ENCODE measurements at regions not wholly inside any gene's neighbourhood (a gene's known extent, or its start where the extent isn't known, plus 50 kb on each side); places are given as distances from the start of the nearest gene placed in this dataset.

DNA sequence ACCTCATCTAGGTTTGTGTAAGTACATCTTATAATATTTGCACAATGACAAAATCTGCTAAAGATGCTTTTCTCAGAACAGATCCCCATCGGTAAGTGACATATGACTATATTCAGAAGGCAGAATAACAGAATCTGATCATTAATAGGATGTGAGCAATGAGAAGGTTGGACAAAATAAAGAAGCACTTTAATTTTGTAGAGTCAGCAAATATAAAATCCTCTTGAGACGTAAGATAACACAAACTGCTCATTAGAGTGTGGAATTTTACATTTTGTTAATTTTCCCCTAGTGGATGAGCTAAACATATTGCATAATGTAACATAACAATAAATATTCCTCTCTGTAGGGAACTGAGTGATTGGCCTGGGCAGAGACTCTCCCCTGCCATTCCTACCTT, 658.4 kb upstream of the ZP4 start:
- no peak for DNase-seq (ENCODE audit: low spot score)

GRCh38 chr1:238546118-238546517, 655.4 kb upstream of the ZP4 start:
- no peak for DNase-seq (ENCODE audit: low spot score)

DNA sequence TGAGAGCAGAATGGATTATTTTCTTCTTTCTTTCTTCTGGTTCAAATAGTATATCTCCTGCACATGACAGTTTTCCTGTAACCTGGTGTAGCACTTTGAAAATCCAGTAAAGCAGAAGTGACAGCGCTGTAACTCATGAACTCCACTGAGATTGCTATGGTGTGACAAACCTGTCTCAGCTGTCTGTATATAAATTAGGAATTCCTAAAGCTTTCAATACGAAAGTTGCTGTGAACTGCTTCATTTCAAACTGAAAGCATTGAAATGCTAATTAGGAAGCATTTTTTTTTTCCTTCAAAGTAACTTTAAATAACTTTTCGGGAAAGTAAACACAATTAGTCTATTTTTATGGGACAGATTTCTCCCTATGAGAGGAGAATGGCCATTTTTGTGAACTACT, 646.9 kb upstream of the ZP4 start:
- DNase-seq (ENCODE audit: low spot score) = no peak

GRCh38 chr1:238530209-238530851, 639.6 kb upstream of the ZP4 start:
- DNase-seq (ENCODE audit: low spot score) = no peak

DNA sequence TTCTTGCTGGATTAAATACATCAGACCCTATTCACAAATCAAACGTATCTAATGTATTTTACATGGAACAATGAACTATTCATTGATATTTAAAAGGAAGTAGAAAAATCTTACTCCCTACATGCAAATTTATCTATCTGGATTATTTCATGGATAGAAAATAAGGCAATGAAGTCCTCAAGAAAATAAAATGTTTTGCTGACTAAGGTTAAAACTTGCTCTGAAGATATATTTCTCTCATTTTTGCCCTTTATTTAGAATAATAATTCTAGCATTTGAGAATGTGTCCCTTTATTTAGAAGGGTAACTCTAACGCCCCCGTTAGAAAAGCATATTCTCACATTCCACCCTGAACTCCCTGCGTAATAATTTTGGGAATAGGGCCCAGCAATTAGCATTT, 627.0 kb upstream of the ZP4 start:
- DNase-seq (ENCODE audit: low spot score) = no peak

GRCh38 chr1:238501290-238501689, 610.6 kb upstream of the ZP4 start:
- DNase-seq (ENCODE audit: low spot score) = no peak

DNA sequence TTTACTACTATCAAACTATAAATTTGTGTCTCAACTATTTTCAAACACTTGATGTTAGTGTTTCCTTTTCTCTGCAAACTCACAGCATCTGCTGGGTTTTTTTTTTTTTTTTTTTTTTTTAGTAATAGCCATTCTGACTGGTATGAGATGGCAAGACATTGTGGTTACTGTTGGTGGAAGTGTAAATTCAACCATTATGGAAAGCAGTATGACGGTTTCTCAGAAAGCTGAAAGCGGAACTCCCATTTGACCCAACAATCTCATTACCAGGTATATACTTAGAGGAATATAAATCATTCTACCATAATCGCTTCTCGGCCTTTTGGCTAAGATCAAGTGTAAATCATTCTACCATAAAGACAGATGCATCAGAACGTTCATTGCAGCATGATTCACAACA, 608.3 kb upstream of the ZP4 start:
- DNase-seq (ENCODE audit: low spot score) = no peak

- DNase-seq (ENCODE audit: low spot score) = no peak
Observed at GRCh38 chr1:238492271-238492670, 601.5 kb upstream of the ZP4 start.

GRCh38 chr1:238491265-238491664, 600.5 kb upstream of the ZP4 start:
- DNase-seq (ENCODE audit: low spot score) = no peak

DNA sequence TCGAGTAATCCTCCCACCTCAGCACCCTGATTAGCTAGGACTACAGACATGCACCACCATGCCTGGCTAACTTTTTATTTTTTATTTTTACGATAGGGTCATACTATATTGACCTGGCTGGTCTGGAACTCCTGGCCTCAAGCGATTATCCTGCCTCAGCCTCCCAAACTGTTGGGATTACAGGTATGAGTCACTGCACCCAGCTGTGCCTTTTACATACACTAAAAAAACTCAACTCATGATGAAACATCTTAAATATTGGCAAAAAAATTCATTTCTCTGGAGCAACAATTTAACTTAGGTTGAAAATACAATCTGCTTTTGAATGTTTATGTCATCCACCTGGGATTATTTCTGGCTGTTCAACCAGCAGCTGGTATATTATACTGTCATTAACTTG, 598.3 kb upstream of the ZP4 start:
- DNase-seq (ENCODE audit: low spot score) = no peak

DNA sequence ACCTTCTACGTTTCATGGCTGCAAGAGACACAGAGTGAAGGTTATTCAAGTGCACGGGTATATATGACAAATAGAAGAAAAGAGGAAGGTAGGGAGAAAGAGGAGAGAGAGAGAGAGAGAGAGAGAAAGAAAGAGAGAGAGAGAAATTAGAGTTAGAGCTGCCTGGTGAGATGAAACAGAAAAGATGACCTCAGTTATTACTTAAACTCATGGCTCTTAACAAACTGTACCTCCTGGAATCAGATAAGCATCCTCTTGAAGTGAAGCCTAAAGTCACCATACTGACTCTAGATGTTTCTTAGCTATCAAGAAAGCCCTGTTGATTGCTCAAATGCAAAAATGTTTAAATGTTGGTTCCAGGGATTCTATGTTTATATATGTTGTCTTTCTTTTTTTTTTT, 597.7 kb upstream of the ZP4 start:
- DNase-seq (ENCODE audit: low spot score) = peak; percentile 27

DNA sequence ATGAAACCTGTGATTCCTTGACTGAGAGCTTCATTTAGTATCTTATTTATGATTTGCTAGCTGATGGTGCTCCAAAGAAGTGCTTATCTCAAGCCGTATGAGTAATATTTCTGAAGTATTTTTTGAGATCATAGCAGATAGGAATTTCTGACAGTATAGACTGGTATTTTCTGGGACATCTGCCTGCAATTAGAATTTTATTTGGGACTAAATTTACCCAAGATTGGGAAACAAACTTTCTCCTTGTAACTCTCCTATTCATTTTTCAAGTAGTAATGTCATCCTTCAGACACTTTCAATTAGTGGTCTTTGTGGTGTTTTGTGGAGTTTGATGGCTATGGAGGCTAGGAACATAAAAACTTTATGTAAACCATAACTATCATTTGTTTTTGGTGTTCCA, 597.2 kb upstream of the ZP4 start:
- no peak for DNase-seq (ENCODE audit: low spot score)

DNA sequence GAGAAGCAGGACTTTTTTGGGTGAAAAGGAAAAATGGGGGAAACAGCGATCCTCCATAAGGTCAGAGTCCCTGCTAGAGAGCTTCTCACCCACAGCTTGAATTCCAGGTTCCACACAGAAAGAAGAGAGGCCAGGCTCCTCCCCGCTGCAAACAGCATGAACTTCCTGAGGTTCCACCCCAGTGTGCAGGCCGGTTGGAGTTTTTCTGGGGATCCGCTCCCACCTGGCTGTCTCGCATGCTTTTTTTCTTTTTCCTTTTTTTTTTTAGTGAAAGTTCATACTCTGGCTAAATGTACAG, 595.1 kb upstream of the ZP4 start:
- peak; percentile 58 for DNase-seq (ENCODE audit: low spot score)

DNA sequence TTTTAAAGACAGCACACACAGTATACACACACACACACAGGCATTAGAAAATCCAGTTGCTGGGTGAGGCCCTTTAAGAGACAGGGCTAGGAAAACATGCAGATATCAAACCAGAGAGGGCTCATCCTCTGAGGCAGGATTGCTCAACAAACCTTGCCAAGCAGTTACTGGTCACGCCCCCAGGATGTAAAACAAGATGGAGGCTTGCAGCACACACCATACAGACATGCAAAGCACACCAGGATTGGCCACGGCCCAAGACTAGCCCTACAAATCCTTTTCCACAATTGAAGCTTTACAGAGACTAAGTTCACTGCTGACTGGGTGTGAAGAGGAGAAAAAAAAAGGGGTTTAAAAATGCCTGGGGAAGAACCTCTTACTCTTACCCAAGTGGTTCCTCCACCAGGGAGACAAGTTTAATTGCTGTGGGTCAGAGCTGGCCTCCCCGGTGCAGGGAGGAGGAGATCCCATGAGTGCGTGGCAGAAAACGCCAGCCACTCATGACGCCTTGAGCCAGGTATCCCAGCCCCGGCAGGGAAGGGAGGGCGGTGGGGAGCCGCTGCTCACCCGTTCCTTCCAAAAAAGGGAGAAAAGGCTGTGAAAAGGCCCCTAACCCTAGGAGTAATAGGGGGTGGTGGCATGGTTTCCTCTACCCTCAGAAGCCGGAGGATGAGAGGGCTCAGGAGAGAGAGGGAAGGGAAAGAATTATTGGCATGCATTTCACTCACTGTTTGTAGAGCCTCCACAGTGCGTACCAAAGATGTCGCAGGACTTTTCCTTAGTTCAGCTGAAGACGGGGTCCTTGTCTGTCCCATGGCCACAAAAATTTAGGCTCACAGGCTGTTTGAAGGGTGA, 594.6 kb upstream of the ZP4 start:
- peak; percentile 79 for DNase-seq (ENCODE audit: low spot score)

DNA sequence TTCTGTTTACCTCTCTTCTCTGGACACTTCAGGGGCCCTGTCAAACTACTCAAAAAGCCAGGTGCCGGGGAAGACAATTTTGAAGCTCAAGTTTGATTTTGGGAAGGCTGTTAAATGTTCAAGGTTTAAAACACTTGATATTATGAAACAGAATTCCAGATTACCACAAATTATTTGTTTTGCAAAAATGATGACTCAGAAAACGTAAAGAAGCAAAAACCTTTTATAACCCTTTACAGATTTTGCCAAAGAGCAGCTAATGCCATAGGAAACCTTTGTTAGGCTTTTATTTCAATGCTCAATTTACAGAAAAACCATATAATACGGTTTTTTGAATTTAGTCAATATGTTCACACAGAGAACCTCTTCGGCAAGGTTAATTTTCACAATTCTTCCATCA, 593.4 kb upstream of the ZP4 start:
- no peak for DNase-seq (ENCODE audit: low spot score)

DNA sequence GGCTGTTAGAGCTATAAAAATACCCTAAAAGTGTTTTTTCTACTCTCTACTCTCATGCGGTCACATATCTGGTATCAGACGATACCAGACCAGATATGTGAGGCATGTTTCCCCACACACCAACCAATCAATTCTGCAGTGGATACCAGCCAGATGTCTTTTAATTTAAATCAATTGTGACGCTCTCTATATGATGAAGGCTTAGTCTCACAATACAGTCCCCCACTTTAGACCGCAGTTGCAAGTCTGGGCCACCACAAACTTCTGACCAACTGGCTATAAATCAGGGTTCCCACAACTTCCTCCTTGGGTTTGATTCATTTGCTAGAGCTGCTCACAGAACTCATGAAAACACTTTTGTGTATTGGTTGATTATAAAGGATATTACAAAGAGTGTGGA, 586.1 kb upstream of the ZP4 start:
- DNase-seq (ENCODE audit: low spot score) = no peak

- no peak for DNase-seq (ENCODE audit: low spot score)
Observed at GRCh38 chr1:238475712-238476111, 585.0 kb upstream of the ZP4 start.

DNA sequence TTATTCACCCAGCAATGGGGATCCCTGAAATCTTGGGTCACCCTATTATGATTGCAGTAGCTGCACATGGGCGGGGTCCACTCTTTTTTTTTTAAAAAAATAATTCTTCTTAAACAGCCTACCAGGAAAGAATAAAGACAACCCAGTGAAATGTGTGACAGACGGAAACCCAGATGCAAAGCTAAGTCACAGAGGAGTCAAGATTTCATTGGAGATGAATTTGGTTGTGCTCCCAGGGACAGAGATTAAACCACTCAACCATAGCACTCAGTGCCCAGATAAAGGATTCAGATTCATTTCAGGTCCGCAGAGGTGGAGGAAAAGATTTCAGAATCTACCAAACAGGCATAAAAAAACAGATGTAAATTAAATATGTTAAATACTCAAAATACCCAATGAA, 583.5 kb upstream of the ZP4 start:
- no peak for DNase-seq (ENCODE audit: low spot score)

DNA sequence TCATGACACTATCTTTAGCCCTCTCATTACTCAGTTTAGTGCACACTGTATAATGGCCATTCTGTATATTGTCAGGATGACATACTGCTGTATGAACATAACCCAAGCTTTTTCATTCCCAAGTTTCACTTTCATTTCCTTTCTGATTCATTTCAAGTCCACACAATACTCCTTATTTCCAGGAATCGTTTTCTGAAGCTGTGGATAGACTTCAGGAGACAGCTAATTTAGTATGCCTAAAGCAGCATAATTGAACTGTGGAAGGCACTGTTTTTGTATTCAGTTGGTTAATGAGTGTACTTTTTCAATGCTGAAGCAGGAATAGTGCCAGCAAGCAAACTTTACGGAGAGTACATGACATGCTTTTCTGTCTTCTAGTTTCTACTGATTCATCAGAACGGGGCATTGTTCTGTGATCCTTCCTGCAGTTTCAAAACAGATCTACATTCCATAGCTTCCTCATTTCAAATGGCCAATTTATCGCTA, 578.5 kb upstream of the ZP4 start:
- DNase-seq (ENCODE audit: low spot score) = peak; percentile 77

GRCh38 chr1:238468068-238468467, 577.3 kb upstream of the ZP4 start:
- no peak for DNase-seq (ENCODE audit: low spot score)

DNA sequence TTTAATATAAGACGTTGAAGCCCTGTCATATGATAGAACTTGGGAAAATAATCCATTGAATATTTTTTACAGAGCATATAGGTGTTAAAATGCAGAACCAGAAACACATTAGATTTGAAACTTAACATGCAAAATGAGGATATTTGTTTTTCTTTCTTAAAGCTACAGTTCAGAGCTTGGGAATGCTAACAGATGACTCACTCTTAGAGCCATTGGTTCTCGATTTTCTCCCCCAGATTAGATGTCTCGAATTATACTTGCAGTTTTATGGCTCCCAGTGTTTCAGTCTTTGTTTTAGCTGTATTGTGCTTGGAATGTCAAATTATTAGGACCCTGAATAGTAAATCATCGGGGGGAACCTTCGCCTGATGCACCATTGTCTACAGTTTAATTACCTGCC, 575.7 kb upstream of the ZP4 start:
- DNase-seq (ENCODE audit: low spot score) = no peak

DNA sequence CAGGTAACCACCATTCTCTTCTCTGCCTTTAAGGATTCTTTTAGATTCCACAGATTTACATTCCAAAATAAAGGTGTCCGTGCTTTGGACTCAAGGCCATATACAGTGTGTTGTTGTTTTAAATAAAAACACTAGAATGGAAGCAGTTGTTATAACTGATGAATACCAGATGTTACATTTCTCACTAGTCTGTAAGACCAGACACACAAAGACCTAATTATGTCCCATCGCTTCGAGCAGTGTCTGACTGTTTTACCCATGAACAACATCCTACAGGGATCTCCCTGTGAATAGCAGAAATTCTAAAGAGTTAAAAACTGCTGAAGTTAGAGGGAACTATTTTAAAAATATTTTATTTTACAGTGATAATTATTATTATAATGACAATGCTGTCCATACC, 574.7 kb upstream of the ZP4 start:
- DNase-seq (ENCODE audit: low spot score) = no peak

DNA sequence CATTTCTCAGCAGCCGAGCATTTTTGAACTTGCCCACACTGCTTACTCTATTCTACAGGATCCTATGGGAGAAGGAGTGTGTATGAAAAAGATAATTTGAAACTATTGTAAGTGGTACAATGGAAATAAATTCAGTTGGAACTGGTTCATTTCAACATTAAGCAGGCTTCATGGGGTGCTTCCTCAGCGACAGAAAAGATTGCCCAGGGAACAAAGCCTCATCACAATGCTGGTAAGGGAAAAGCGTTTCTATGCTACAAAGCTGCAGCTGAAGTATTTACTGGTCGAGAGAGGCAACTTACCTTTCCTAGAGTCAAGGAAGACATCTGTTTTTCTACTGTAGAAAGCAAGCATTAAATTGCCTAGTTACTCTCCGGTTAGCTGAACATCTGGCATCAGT, 568.2 kb upstream of the ZP4 start:
- no peak for DNase-seq (ENCODE audit: low spot score)

DNA sequence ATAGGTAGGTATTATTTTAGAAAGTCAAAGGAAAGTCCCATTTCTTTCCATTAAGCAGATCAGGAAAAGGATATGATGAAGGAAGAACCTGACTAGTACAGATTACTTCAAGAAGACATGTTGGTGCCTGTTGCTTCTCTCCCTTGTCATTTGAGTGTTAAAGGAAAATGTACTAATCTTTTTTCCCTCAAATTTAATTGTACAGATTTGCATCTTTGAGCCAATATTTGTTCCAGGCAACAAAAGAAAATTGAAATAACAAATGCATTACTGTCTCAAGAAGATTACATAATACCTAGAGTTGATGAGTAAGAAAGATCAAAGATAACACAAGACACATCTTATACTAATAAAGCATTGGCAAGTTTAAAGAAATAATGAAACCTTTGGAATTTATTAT, 566.9 kb upstream of the ZP4 start:
- DNase-seq (ENCODE audit: low spot score) = no peak
